Ovary (tissue), 7 donors: ENCODE measurements at regions not wholly inside any gene's neighbourhood (a gene's known extent, or its start where the extent isn't known, plus 50 kb on each side); places are given as distances from the start of the nearest gene placed in this dataset.

Experiments
- DNase-seq, 5 donors: peaks; one replicate each; pipeline ENCODE4 v3.0.0-alpha.2; 2019 to 2020
- H3K27ac ChIP-seq, 2 donors: fragments of 200-600 bp; one replicate each; pipeline versions ENCODE4 v1.5.1 to v1.8.0; 2019 to 2022
- H3K27me3 ChIP-seq: fragments of 200-600 bp; one replicate; pipeline ENCODE4 v1.8.0; 2022
- H3K36me3 ChIP-seq: fragments of 200-600 bp; sonication (generic); one replicate; pipeline ENCODE4 v1.5.1; 2019
- H3K4me1 ChIP-seq: one replicate; pipeline ENCODE4 v1.8.1; 2013; ENCODE audit warnings: mild to moderate bottlenecking, moderate library complexity; ENCODE audit not compliant: insufficient read depth
- H3K4me3 ChIP-seq: fragments of 200-600 bp; sonication (generic); one replicate; pipeline ENCODE4 v1.5.1; 2017
- H3K9me3 ChIP-seq, 2 donors: fragments of 200-600 bp in 1 of 2; sonication (generic) in 1 of 2; one replicate each; pipeline versions ENCODE4 v1.5.1 to v1.8.1; 2013 to 2019; ENCODE audit warnings: mild to moderate bottlenecking in 1 of 2, moderate library complexity in 1 of 2
- EP300 ChIP-seq: sonication (generic); formaldehyde crosslinking; IDR thresholded peaks from one replicate; pipeline ENCODE4 v1.6.1; 2017; ENCODE audit warnings: antibody characterized with exemption
- POLR2A ChIP-seq: fragments of 450-650 bp; IDR thresholded peaks from one replicate; pipeline ENCODE4 v1.6.1; 2017; ENCODE audit warnings: antibody characterized with exemption, mild to moderate bottlenecking, moderate library complexity
- whole genome bisulfite sequencing, 3 donors: extraction: QIAGEN DNeasy Blood & Tissue Kit in 1 of 3; methylation state at CpG; one replicate each; pipeline versions ENCODE4 v1.1.5 to v1.1.7; 2013 to 2017; 5-methylcytosine and 5-hydroxymethylcytosine counted together
- intact Hi-C, 4 donors: fragments of 100-400 bp; cut with DNase I; formaldehyde crosslinking; loops; one replicate each; pipeline versions ENCODE4 v1.11.0 to v1.15.1; 2022 to 2023
- TF ChIP-seq, protein P1 (sequence below), 3 donors: fragments of 450-650 bp in 2 of 3; fragments of 200-600 bp in 1 of 3; IDR thresholded peaks; one replicate each; pipeline versions ENCODE4 v1.5.1 to v1.8.0; 2016 to 2022; ENCODE audit warnings: antibody characterized with exemption in 3 of 3, mild to moderate bottlenecking in 1 of 3
- donor health status: DM: no; HTN: no; CAD: no; lungs with moderate emphysema.
- donor health status: DM: no; HTN: no; CAD: no.
- donor health status: Bipolar disorder and iron deficiency.
- donor health status: DM: no; HTN: no; CAD: no.
- donor health status: DM: yes; HTN: yes; CAD: no.

DNA sequence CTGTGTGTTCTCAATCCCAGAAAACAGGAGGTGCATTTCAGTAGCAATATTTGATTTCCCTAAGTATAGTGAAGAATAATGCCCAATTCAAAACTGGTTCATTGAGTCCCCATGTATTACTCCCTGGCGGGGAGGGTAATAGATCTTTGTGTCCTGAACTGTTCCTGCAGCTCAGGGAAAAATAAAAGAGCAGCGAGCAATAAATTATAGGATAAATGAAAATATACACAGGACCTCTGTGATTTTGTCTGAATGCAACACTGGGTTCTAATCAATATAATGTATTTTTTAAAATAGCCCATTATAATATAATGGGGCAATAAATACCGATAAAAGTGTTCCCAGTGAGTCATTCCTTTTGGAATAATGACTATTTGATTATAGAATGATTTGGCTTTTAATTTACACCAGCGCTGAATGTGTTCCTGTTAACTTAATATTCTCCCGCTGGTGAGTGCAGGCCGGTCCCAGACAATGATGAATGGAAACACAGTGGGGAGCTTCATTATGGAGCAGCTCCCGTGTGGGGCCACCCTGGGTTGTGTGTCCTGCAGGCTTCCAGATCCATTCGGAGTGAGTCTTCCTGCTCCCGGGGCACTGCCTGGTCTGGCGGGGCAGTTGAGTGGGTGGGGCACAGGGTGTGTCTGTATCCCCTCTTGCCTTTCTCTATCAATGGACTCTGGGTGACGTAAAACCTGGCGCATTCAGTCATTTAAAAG, 263.1 kb downstream of the ACTR3B start:
- no peak for DNase-seq
- WGBS, 3 donors = 66 to 72% (median 67%) methylated on average over 12 of the region's 12 CpGs
- intact Hi-C loops = no loop called here
- Histone ChIP-seq H3K27ac (no peak overlapping the region), H3K4me1 (no peaks in the 10 kb centered on the region), H3K36me3 (no peaks in the 10 kb centered on the region), H3K27me3 (no peaks in the 10 kb centered on the region), H3K4me3 (no peak overlapping the region), H3K9me3 (no peaks in the 10 kb centered on the region)
- TF ChIP-seq, protein P1, sequence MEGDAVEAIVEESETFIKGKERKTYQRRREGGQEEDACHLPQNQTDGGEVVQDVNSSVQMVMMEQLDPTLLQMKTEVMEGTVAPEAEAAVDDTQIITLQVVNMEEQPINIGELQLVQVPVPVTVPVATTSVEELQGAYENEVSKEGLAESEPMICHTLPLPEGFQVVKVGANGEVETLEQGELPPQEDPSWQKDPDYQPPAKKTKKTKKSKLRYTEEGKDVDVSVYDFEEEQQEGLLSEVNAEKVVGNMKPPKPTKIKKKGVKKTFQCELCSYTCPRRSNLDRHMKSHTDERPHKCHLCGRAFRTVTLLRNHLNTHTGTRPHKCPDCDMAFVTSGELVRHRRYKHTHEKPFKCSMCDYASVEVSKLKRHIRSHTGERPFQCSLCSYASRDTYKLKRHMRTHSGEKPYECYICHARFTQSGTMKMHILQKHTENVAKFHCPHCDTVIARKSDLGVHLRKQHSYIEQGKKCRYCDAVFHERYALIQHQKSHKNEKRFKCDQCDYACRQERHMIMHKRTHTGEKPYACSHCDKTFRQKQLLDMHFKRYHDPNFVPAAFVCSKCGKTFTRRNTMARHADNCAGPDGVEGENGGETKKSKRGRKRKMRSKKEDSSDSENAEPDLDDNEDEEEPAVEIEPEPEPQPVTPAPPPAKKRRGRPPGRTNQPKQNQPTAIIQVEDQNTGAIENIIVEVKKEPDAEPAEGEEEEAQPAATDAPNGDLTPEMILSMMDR (IDR thresholded peaks at IDR 0.05) = no peak
- TF ChIP-seq EP300 (no peak), POLR2A (no peak)

DNA sequence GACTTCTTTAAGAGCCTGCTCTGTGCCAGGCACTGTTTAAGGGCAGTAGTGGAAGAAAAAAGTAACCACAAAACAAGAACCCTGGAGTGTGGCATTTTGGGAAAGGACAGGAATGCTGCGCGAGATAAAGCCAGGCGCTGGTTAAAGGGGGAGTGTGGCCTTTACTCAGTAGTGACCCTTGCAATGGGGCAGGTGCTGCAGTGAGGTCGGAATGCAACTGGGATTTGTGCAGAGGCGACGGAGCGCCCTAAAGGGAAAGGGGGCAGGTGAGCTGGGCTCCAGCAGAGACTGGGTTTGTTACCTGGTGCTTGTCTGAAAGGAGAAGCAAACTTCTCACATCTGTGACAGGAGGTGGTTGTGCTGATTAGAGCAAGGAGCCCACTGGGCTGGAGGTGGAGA, 263.6 kb downstream of the ACTR3B start:
- no peak for DNase-seq
- H3K9me3 ChIP-seq = no peaks in the 10 kb centered on the region
- no peaks in the 10 kb centered on the region for H3K36me3 ChIP-seq
- intact Hi-C loops = no loop called here
- H3K4me3 ChIP-seq = no peak overlapping the region
- 78 to 80% (median 79%) methylated on average over 7 of the region's 7 CpGs for WGBS, 3 donors
- H3K27ac ChIP-seq = no peak overlapping the region
- no peaks in the 10 kb centered on the region for H3K4me1 ChIP-seq
- TF ChIP-seq, protein P1 (IDR thresholded peaks at IDR 0.05) = no peak
- no peak for TF ChIP-seq EP300
- TF ChIP-seq POLR2A = no peak
- no peaks in the 10 kb centered on the region for H3K27me3 ChIP-seq

DNA sequence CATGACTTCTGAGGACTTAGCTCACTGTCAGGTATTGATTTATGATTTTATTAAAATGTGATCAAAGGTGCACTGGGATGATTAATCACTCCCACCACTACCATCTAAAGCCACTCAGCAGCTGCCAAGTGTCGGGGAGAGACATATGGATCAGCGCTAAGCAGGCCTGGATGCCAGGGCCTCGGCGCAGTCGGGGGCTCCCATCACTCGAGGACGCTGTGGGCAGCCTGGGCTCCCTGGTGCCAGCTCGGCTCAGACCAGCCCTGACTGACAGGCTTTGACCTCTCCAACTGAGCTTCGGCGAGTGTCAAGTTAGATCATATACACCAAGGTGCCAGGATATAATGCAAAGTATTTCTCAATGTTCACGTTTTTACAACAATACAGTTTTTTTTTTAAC, 267.7 kb downstream of the ACTR3B start:
- Histone ChIP-seq H3K9me3 (no peaks in the 10 kb centered on the region), H3K27ac (no peak overlapping the region), H3K27me3 (no peaks in the 10 kb centered on the region), H3K36me3 (no peaks in the 10 kb centered on the region), H3K4me1 (no peaks in the 10 kb centered on the region), H3K4me3 (no peak overlapping the region)
- 84 to 87% (median 84%) methylated on average over 11 of the region's 11 CpGs for WGBS, 3 donors
- intact Hi-C loops = no loop called here
- TF ChIP-seq, protein P1 (IDR thresholded peaks at IDR 0.05) = no peak
- DNase-seq = no peak

DNA sequence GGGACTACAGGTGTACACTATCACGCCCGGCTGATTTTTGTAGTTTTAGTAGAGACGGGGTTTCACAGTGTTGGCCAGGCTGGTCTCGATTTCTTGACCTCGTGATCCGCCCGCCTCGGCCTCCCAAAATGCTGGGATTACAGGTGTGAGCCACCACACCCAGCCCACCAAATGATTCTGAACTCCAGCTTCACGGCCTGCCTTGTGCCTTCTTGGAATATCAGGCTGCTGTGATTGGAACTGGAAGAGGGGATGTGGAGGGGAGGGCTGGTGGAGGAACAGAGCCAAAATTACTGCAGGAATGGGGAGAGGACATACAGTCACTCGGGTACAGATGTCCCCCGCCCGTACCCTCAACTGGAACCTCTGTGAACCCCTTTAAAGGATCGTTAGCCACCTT, 268.4 kb downstream of the ACTR3B start:
- H3K9me3 ChIP-seq = no peaks in the 10 kb centered on the region
- no peaks in the 10 kb centered on the region for H3K27me3 ChIP-seq
- no peaks in the 10 kb centered on the region for H3K36me3 ChIP-seq
- TF ChIP-seq POLR2A (no peak), EP300 (no peak)
- TF ChIP-seq, protein P1 (IDR thresholded peaks at IDR 0.05) = no peak
- WGBS, 3 donors = 92 to 93% (median 92%) methylated on average over 13 of the region's 13 CpGs
- H3K27ac ChIP-seq = no peak overlapping the region
- no peaks in the 10 kb centered on the region for H3K4me1 ChIP-seq
- no peak for DNase-seq
- intact Hi-C loops = no loop called here
- no peak overlapping the region for H3K4me3 ChIP-seq
